ENCODE measurements at regions not wholly inside any gene's neighbourhood (a gene's known extent, or its start where the extent isn't known, plus 50 kb on each side); places are given as distances from the start of the nearest gene placed in this dataset.

GRCh38 chr4:151835467-151835866, 74.7 kb upstream of the GATB start (continued):
- TF ChIP-seq ZNF138 (tag by site-specific recombination; IDR thresholded peaks at IDR 0.05; ENCODE audit: borderline replicate concordance) = no peak
- no peak for TF ChIP-seq ZNF544 (tag by site-specific recombination; IDR thresholded peaks at IDR 0.05)
- no peak for TF ChIP-seq ZFHX2 (tag by site-specific recombination; conservative IDR thresholded peaks at IDR 0.05)
- TF ChIP-seq ZNF18 (tag by site-specific recombination; IDR thresholded peaks at IDR 0.05) = no peak

GRCh38 chr4:151833174-151833573, 72.4 kb upstream of the GATB start:
- no peak overlapping the region for H3K27ac ChIP-seq (ENCODE audit: extremely low read depth, low read depth, low read length)
- no peak for TF ChIP-seq ZNF623 (tag by site-specific recombination; IDR thresholded peaks at IDR 0.05)
- TF ChIP-seq PATZ1 (tag by site-specific recombination; IDR thresholded peaks at IDR 0.05) = no peak
- TF ChIP-seq ZNF184 (tag by site-specific recombination; IDR thresholded peaks at IDR 0.05) = no peak
- no peak for TF ChIP-seq ZFP3 (tag by site-specific recombination; IDR thresholded peaks at IDR 0.05; ENCODE audit: low read depth)
- TF ChIP-seq ZNF701 (tag by site-specific recombination; IDR thresholded peaks at IDR 0.05) = no peak
- no peak for TF ChIP-seq ZNF404 (tag by site-specific recombination; IDR thresholded peaks at IDR 0.05)
- TF ChIP-seq TSHZ1 (tag by site-specific recombination; IDR thresholded peaks at IDR 0.05; ENCODE audit: borderline replicate concordance) = no peak
- TF ChIP-seq ZIC2 (tag by site-specific recombination; IDR thresholded peaks at IDR 0.05) = no peak
- no peak for TF ChIP-seq SETDB1 (IDR thresholded peaks at IDR 0.05; ENCODE audit: insufficient read length, low read length)
- no peak for TF ChIP-seq SP2 (tag by site-specific recombination; IDR thresholded peaks at IDR 0.05)
- TF ChIP-seq ZFP37 (tag by site-specific recombination; IDR thresholded peaks at IDR 0.05) = no peak
- no peak for TF ChIP-seq ZNF610 (tag by site-specific recombination; IDR thresholded peaks at IDR 0.05; ENCODE audit: borderline replicate concordance)
- TF ChIP-seq OVOL3 (tag by site-specific recombination; IDR thresholded peaks at IDR 0.05) = no peak
- TF ChIP-seq AEBP2 (tag by site-specific recombination; IDR thresholded peaks at IDR 0.05; ENCODE audit: borderline replicate concordance) = no peak
- no peak for TF ChIP-seq ZNF366 (tag by site-specific recombination; conservative IDR thresholded peaks at IDR 0.05)
- TF ChIP-seq ZNF704 (tag by site-specific recombination; IDR thresholded peaks at IDR 0.05) = no peak
- no peak for TF ChIP-seq ZNF473 (tag by site-specific recombination; IDR thresholded peaks at IDR 0.05)
- no peak for TF ChIP-seq ZNF621 (tag by site-specific recombination; IDR thresholded peaks at IDR 0.05)
- TF ChIP-seq ZNF670 (tag by site-specific recombination; IDR thresholded peaks at IDR 0.05; ENCODE audit: low read depth) = no peak
- TF ChIP-seq SP7 (tag by site-specific recombination; IDR thresholded peaks at IDR 0.05) = no peak
- CTCF ChIA-PET = interaction anchor here (0.7 kb wide), 1 partner anchor 528 kb away, joined by 3 read pairs; no protein-coding TSS in a partner anchor
- no peaks in the 10 kb centered on the region for H3K9me3 ChIP-seq (ENCODE audit: control insufficient read depth, insufficient read depth, low read depth, low read length)
- H3K4me3 ChIP-seq (ENCODE audit: low read depth, low read length) = no peak overlapping the region
- POLR2A ChIA-PET = no interaction called here
- H3K36me3 ChIP-seq (ENCODE audit: control insufficient read depth in 2 of 2, insufficient read depth in 1 of 2, low read length in 2 of 2) = no peaks in the 10 kb centered on the region
- H3K4me1 ChIP-seq (ENCODE audit: control insufficient read depth, insufficient read depth, low read length) = no peaks in the 10 kb centered on the region
